Breast epithelium (tissue), 3 donors: ENCODE measurements at regions not wholly inside any gene's neighbourhood (a gene's known extent, or its start where the extent isn't known, plus 50 kb on each side); places are given as distances from the start of the nearest gene placed in this dataset.

Experiments
- CTCF ChIP-seq, 3 donors: fragments of 450-650 bp; IDR thresholded peaks; one replicate each; pipeline ENCODE4 v1.5.1; 2016 to 2017; ENCODE audit warnings: antibody characterized with exemption in 3 of 3, mild to moderate bottlenecking in 3 of 3, moderate library complexity in 3 of 3
- POLR2A ChIP-seq: fragments of 450-650 bp; IDR thresholded peaks from one replicate; pipeline ENCODE4 v1.6.1; 2016; ENCODE audit warnings: antibody characterized with exemption, mild to moderate bottlenecking, moderate library complexity
- POLR2AphosphoS5 ChIP-seq, 3 donors: sonication (generic); formaldehyde crosslinking; IDR thresholded peaks; one replicate each; pipeline ENCODE4 v1.6.1; 2017; ENCODE audit warnings: antibody characterized with exemption in 3 of 3

- TF ChIP-seq CTCF (IDR thresholded peaks at IDR 0.05) (no peak), POLR2A (no peak), POLR2AphosphoS5 (IDR thresholded peaks at IDR 0.05) (no peak)
Observed at GRCh38 chr10:42979721-42980467, 97.0 kb upstream of the RET start.
